GM12878 (cell line): ENCODE measurements at regions not wholly inside any gene's neighbourhood (a gene's known extent, or its start where the extent isn't known, plus 50 kb on each side); places are given as distances from the start of the nearest gene placed in this dataset.

Experiments
- ATAC-seq: fragments of 200-7000 bp; cut with Tn5 transposase; 3 replicates; pipeline ENCODE4 v1.9.1; 2020; ENCODE audit warnings: mild to moderate bottlenecking, moderate library complexity
- BruUV-seq: library from RNA; stranded (reverse); fragments of 400-500 nt; replicated peaks from 2 replicates; lab custom pipeline; 2021; lab: Mats Ljungman, UMichigan
- CTCF ChIA-PET: fragments of 300-600 bp; sonication (Branson Sonifier 250); formaldehyde crosslinking; extraction: SDS; loops from one replicate; lab custom pipeline; 2021; ENCODE audit warnings: inconsistent platforms; lab: Yijun Ruan, JAX
- POLR2A ChIA-PET: fragments of 350-600 bp; formaldehyde crosslinking; extraction: SDS; loops from one replicate; lab custom pipeline; 2021; ENCODE audit warnings: inconsistent platforms; lab: Charles Lee
- RAD21 ChIA-PET: fragments of 300-600 bp; sonication (Branson Sonifier 250); formaldehyde crosslinking; loops from one replicate; lab custom pipeline; 2023; ENCODE audit warnings: antibody characterized with exemption; ENCODE audit not compliant: unreplicated experiment; lab: Charles Lee
- SMC1A ChIA-PET: fragments of 300-600 bp; sonication (Branson Sonifier 250); formaldehyde crosslinking; loops from one replicate; lab custom pipeline; 2023; ENCODE audit not compliant: unreplicated experiment, uncharacterized antibody; lab: Charles Lee
- DNase-seq: peaks from one replicate; pipeline ENCODE4 v3.0.0-alpha.2; 2011; ENCODE audit warnings: low read depth, low spot score
- FAIRE-seq: peaks from 3 replicates; lab custom pipeline; 2011; peaks lifted over from hg19 to GRCh38; lab: Jason Lieb, UNC
- H2AFZ ChIP-seq: 2 replicates; pipeline ENCODE4 v1.6.0; 2011; ENCODE audit warnings: low read depth, low read length, control low read depth; ENCODE audit not compliant: control insufficient read depth
- H3K27ac ChIP-seq: 2 replicates; pipeline ENCODE4 v1.5.1; 2011; ENCODE audit warnings: control low read depth; ENCODE audit not compliant: control insufficient read depth, insufficient read depth
- H3K27me3 ChIP-seq, 2 experiments: replicated peaks in 1 of 2; 2 replicates each; pipeline versions ENCODE4 v1.6.0 to v1.6.1; 2011; ENCODE audit warnings: low read length in 1 of 2; ENCODE audit not compliant: control insufficient read depth in 2 of 2, insufficient read depth in 2 of 2
- H3K36me3 ChIP-seq, 2 experiments: 2 replicates each; pipeline ENCODE4 v1.5.1; 2011; ENCODE audit warnings: low read length in 1 of 2; ENCODE audit not compliant: control insufficient read depth in 2 of 2, insufficient read depth in 2 of 2
- H3K4me1 ChIP-seq: 2 replicates; pipeline ENCODE4 v1.6.1; 2011; ENCODE audit warnings: mild to moderate bottlenecking, low read length, moderate library complexity, mixed read lengths; ENCODE audit not compliant: control insufficient read depth, insufficient read depth
- H3K4me2 ChIP-seq: 2 replicates; pipeline ENCODE4 v1.6.0; 2011; ENCODE audit warnings: control low read depth; ENCODE audit not compliant: control insufficient read depth, insufficient read depth
- H3K4me3 ChIP-seq: fragments of 200-600 bp; sonication (generic); 2 replicates; pipeline ENCODE4 v1.5.1; 2016
- H3K79me2 ChIP-seq: 2 replicates; pipeline ENCODE4 v1.6.0; 2011; ENCODE audit warnings: low read length; ENCODE audit not compliant: control insufficient read depth, insufficient read depth
- H3K9ac ChIP-seq: 2 replicates; pipeline ENCODE4 v1.8.0; 2011; ENCODE audit warnings: low read length, control low read depth, mixed read lengths; ENCODE audit not compliant: control insufficient read depth, insufficient read depth
- H3K9me3 ChIP-seq: replicated peaks from 3 replicates; pipeline ENCODE4 v1.5.1; 2011; ENCODE audit warnings: mild to moderate bottlenecking, low read length; ENCODE audit not compliant: control insufficient read depth, insufficient read depth
- H4K20me1 ChIP-seq: 2 replicates; pipeline ENCODE4 v1.6.0; 2011; ENCODE audit not compliant: control insufficient read depth, insufficient read depth
- CBFB ChIP-seq: IDR thresholded peaks from 2 replicates; pipeline ENCODE4 v1.6.1; 2016; ENCODE audit warnings: antibody characterized with exemption, low read depth
- CEBPZ ChIP-seq: fragments of 150-350 bp; IDR thresholded peaks from 2 replicates; pipeline ENCODE4 v1.6.1; 2016; ENCODE audit warnings: low read depth, low read length
- EED ChIP-seq: sonication (generic); IDR thresholded peaks from 2 replicates; pipeline ENCODE4 v1.6.1; 2016; ENCODE audit warnings: antibody characterized with exemption, low read depth
- ESRRA ChIP-seq: IDR thresholded peaks from 2 replicates; pipeline ENCODE4 v1.6.1; 2012; ENCODE audit warnings: mild to moderate bottlenecking, low read length, improper control_type of control experiment
- IRF4 ChIP-seq: IDR thresholded peaks from 2 replicates; pipeline ENCODE4 v1.6.1; 2011; ENCODE audit warnings: low read depth, low read length
- MYC ChIP-seq: IDR thresholded peaks from 2 replicates; pipeline ENCODE4 v1.6.1; 2011; ENCODE audit warnings: mild to moderate bottlenecking, low read length, moderate library complexity, inconsistent platforms; ENCODE audit not compliant: insufficient read depth, insufficient replicate concordance, insufficient read length, severe bottlenecking
- PAX5 ChIP-seq: IDR thresholded peaks from 2 replicates; pipeline ENCODE4 v1.6.1; 2011; ENCODE audit warnings: low read depth, low read length, borderline replicate concordance
- PML ChIP-seq: IDR thresholded peaks from 2 replicates; pipeline ENCODE4 v1.6.1; 2012; ENCODE audit warnings: low read length, inconsistent platforms
- POLR2AphosphoS2 ChIP-seq: IDR thresholded peaks from 2 replicates; pipeline ENCODE4 v1.6.1; 2011; ENCODE audit warnings: low read depth, mild to moderate bottlenecking, low read length, improper control_type of control experiment, moderate library complexity
- POU2F2 ChIP-seq: IDR thresholded peaks from 3 replicates; pipeline ENCODE4 v1.6.1; 2011; ENCODE audit warnings: low read depth, mild to moderate bottlenecking, low read length, borderline replicate concordance
- REST ChIP-seq: IDR thresholded peaks from 2 replicates; pipeline ENCODE4 v1.6.1; 2012; ENCODE audit warnings: mild to moderate bottlenecking, low read depth, low read length
- SIX5 ChIP-seq: IDR thresholded peaks from 2 replicates; pipeline ENCODE4 v1.6.1; 2011; ENCODE audit warnings: mild to moderate bottlenecking, low read depth, low read length, moderate library complexity; ENCODE audit not compliant: severe bottlenecking
- SKIL ChIP-seq: fragments of 450-650 bp; IDR thresholded peaks from 2 replicates; pipeline ENCODE4 v1.6.1; 2017; ENCODE audit warnings: mild to moderate bottlenecking, low read depth, inconsistent platforms; ENCODE audit not compliant: poor library complexity, severe bottlenecking
- YBX1 ChIP-seq: fragments of 450-650 bp; IDR thresholded peaks from 2 replicates; pipeline ENCODE4 v1.6.1; 2016; ENCODE audit warnings: antibody characterized with exemption
- ZNF207 ChIP-seq: fragments of 450-650 bp; IDR thresholded peaks from 2 replicates; pipeline ENCODE4 v1.6.1; 2014; ENCODE audit warnings: antibody characterized with exemption, mild to moderate bottlenecking, borderline replicate concordance
- ZNF24 ChIP-seq: fragments of 450-650 bp; IDR thresholded peaks from 2 replicates; pipeline ENCODE4 v1.6.1; 2017; ENCODE audit warnings: antibody characterized with exemption, mild to moderate bottlenecking
- WGBS: methylation state at CpG from one replicate; pipeline ENCODE4 v1.1.6; 2016; ENCODE audit warnings: low lambda C conversion rate; ENCODE audit not compliant: insufficient replicate concordance, insufficient coverage; ENCODE audit errors: missing lambda C conversion rate; 5-methylcytosine and 5-hydroxymethylcytosine counted together
- in situ Hi-C: fragments of 300-500 bp; cut with MboI; formaldehyde crosslinking; loops from 9 replicates; pipeline ENCODE4 v1.14.3; 2018; ENCODE audit warnings: mixed read lengths
- intact Hi-C: fragments of 100-400 bp; cut with micrococcal nuclease; formaldehyde crosslinking; loops from one replicate; pipeline ENCODE4 v1.14.2; 2022; ENCODE audit not compliant: unreplicated experiment

- Histone ChIP-seq H4K20me1 (no peaks in the 10 kb centered on the region), H2AFZ (no peak overlapping the region), H3K9me3 (no peaks in the 10 kb centered on the region), H3K79me2 (no peaks in the 10 kb centered on the region), H3K27ac (no peak overlapping the region), H3K36me3 (no peaks in the 10 kb centered on the region), H3K27me3 (peaks cover 0 to 2% of the 10 kb centered on the region in 2 experiments; a peak in 2 of 4 replicates), H3K4me1 (no peaks in the 10 kb centered on the region), H3K4me2 (no peak overlapping the region), H3K9ac (no peak overlapping the region), H3K4me3 (no peak overlapping the region)
- POLR2A ChIA-PET, result no interaction called here
- WGBS, result 0% methylated on average over 1 of the region's 1 CpG
- CTCF ChIA-PET, result interaction anchor here (1.4 kb wide), 1 partner anchor 15 kb away, joined by 4 read pairs; no protein-coding TSS in a partner anchor
- ATAC-seq (no peak), FAIRE-seq (no peak), DNase-seq (no peak)
- intact Hi-C loops, result no loop called here
- BruUV-seq, result no TSS peak
- SMC1A ChIA-PET, result interaction anchor here (1.3 kb wide), 1 partner anchor 43 kb away, joined by 3 read pairs; no protein-coding TSS in a partner anchor
- in situ Hi-C loops, result no loop called here
- RAD21 ChIA-PET, result interaction anchor here (0.5 kb wide), 1 partner anchor 667 kb away, joined by 3 read pairs; no protein-coding TSS in a partner anchor
- TF ChIP-seq CBFB, result no peak
- TF ChIP-seq PAX5, result no peak
- TF ChIP-seq SIX5, result no peak
- no peak for TF ChIP-seq IRF4
- TF ChIP-seq POLR2AphosphoS2, result no peak
- no peak for TF ChIP-seq REST
- no peak for TF ChIP-seq ESRRA
- no peak for TF ChIP-seq SKIL
- TF ChIP-seq EED, result no peak
- TF ChIP-seq POU2F2, result no peak
- TF ChIP-seq ZNF24, result no peak
- no peak for TF ChIP-seq MYC
- no peak for TF ChIP-seq CEBPZ
- no peak for TF ChIP-seq PML
- TF ChIP-seq ZNF207, result no peak
- no peak for TF ChIP-seq YBX1
Observed at GRCh38 chr10:70939441-70940003, 51.2 kb upstream of the PCBD1 start.
